ENCODE measurements at regions not wholly inside any gene's neighbourhood (a gene's known extent, or its start where the extent isn't known, plus 50 kb on each side); places are given as distances from the start of the nearest gene placed in this dataset.

DNA sequence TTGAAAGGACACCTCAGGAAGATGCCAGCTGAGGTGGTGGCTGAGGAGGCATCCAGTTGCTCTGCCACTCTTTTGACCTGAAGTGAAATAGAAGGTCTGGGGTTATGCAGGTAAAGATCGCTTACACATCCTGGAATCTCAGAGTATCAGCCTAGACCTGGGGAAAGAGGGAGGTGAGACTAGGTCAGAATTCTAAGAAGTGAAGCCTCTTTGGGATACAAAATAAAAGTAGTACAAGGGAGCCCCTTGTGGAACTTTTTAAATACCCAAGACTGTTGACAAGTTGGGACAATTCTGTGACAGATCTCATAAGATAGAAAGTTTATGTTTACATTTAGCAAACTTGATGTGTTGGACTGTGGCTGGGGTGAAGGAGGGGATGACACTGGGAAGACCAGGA, 263.1 kb downstream of the SPRY1 start:
- H3K36me3 Mint-ChIP-seq: no peaks in the 10 kb centered on the region
- no peaks in the 10 kb centered on the region for H3K4me1 Mint-ChIP-seq
- no peaks in the 10 kb centered on the region for H3K4me1 ChIP-seq (ENCODE audit: insufficient read depth, low read length)
- H3K4me3 ChIP-seq (ENCODE audit: low read length): no peak overlapping the region
- ChIA-PET POLR2A (no interaction called here), CTCF (interaction anchor here (1.7 kb wide), 1 partner anchor 95 kb away, joined by 7 read pairs; no protein-coding TSS in a partner anchor)
- H3K27me3 Mint-ChIP-seq: peaks cover 0 to 5% of the 10 kb centered on the region in 2 donors
- no peaks in the 10 kb centered on the region for H3K36me3 ChIP-seq (ENCODE audit: insufficient read depth, low read length)
- no peak overlapping the region for H3K27ac Mint-ChIP-seq
- H3K9me3 Mint-ChIP-seq: peaks cover 0 to 3% (median 3%) of the 10 kb centered on the region in 5 donors
- no peak overlapping the region for H3K27ac ChIP-seq (ENCODE audit: low read depth, low read length)
- no peaks in the 10 kb centered on the region for H3K27me3 ChIP-seq (ENCODE audit: insufficient read depth, low read length, poor library complexity, severe bottlenecking)
- H3K9me3 ChIP-seq (ENCODE audit: low read length): no peaks in the 10 kb centered on the region
- H3K4me3 Mint-ChIP-seq: no peak overlapping the region
- DNase-seq: peak in 1 of 5 donors; percentile 3

DNA sequence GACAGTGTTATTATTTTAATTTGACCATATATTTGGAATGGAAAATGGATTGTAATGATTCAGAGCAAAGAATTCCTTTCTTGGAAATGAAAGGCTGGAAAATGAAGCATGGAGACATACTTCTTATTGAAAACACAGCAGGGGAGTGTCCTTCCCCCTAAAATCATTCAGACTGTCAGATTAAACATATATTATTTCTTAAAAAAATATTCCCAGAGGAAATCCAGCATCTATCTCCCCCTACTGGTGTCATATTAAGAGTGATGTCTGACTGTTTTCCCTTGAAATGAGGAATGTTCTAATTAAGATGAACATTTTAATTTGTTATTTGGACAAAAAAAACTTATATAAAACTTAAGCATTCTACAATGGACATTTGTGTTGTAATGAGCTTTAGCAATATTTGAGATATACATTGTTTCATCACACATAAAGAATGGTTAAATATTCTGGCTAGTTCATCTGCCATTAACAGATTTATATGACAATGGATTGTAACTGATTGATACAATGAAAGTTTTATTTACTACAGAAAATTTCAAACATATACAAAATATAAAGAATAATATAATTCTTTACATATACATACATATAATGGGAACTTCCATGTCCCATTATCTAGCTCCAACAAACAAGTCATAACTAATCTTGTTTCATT, 264.6 kb downstream of the SPRY1 start:
- H3K9me3 ChIP-seq (ENCODE audit: low read length): no peaks in the 10 kb centered on the region
- Mint-ChIP-seq H3K27me3 (peaks cover 0 to 9% of the 10 kb centered on the region in 2 donors), H3K27ac (no peak overlapping the region), H3K4me3 (no peak overlapping the region), H3K4me1 (no peaks in the 10 kb centered on the region), H3K9me3 (peaks cover 0 to 3% (median 3%) of the 10 kb centered on the region in 5 donors), H3K36me3 (peaks cover 0 to 2% (median 0%) of the 10 kb centered on the region in 3 donors)
- H3K4me3 ChIP-seq (ENCODE audit: low read length): no peak overlapping the region
- H3K36me3 ChIP-seq (ENCODE audit: insufficient read depth, low read length): no peaks in the 10 kb centered on the region
- H3K27me3 ChIP-seq (ENCODE audit: insufficient read depth, low read length, poor library complexity, severe bottlenecking): no peaks in the 10 kb centered on the region
- no peak overlapping the region for H3K27ac ChIP-seq (ENCODE audit: low read depth, low read length)
- peak in 2 of 5 donors; percentile 6 to 14 for DNase-seq
- no peaks in the 10 kb centered on the region for H3K4me1 ChIP-seq (ENCODE audit: insufficient read depth, low read length)
- ChIA-PET CTCF (interaction anchor here (0.8 to 2.1 kb wide), 3 partner anchors 13 to 272 kb away, joined by 3 to 7 read pairs (median 7); no protein-coding TSS in a partner anchor), POLR2A (no interaction called here)

GRCh38 chr4:123662827-123663226, 266.2 kb downstream of the SPRY1 start:
- POLR2A ChIA-PET: no interaction called here
- Mint-ChIP-seq H3K4me3 (no peak overlapping the region), H3K9me3 (no peaks in the 10 kb centered on the region)

GRCh38 chr4:123666486-123666885, 269.9 kb downstream of the SPRY1 start:
- no peaks in the 10 kb centered on the region for H3K4me1 ChIP-seq (ENCODE audit: insufficient read depth, low read length)
- POLR2A ChIA-PET: no interaction called here
- peaks cover 0 to 11% of the 10 kb centered on the region in 2 donors for H3K27me3 Mint-ChIP-seq
- H3K36me3 ChIP-seq (ENCODE audit: insufficient read depth, low read length): no peaks in the 10 kb centered on the region
- CTCF ChIA-PET: no interaction called here
- no peaks in the 10 kb centered on the region for H3K27me3 ChIP-seq (ENCODE audit: insufficient read depth, low read length, poor library complexity, severe bottlenecking)
- H3K4me1 Mint-ChIP-seq: peaks cover under 1 to 1% (median 1%) of the 10 kb centered on the region in 3 donors
- H3K27ac ChIP-seq (ENCODE audit: low read depth, low read length): no peak overlapping the region
- H3K4me3 ChIP-seq (ENCODE audit: low read length): no peak overlapping the region
- no peak for DNase-seq
- H3K27ac Mint-ChIP-seq: no peak overlapping the region
- peaks cover 0 to 2% (median 0%) of the 10 kb centered on the region in 3 donors for H3K36me3 Mint-ChIP-seq
- no peak overlapping the region for H3K4me3 Mint-ChIP-seq
- no peaks in the 10 kb centered on the region for H3K9me3 ChIP-seq (ENCODE audit: low read length)
- H3K9me3 Mint-ChIP-seq: no peaks in the 10 kb centered on the region

More at GRCh38 chr4:123662827-123663226, 266.2 kb downstream of the SPRY1 start:
- Histone ChIP-seq H3K4me1 (ENCODE audit: insufficient read depth, low read length) (no peaks in the 10 kb centered on the region), H3K9me3 (ENCODE audit: low read length) (no peaks in the 10 kb centered on the region), H3K4me3 (ENCODE audit: low read length) (no peak overlapping the region), H3K27me3 (ENCODE audit: insufficient read depth, low read length, poor library complexity, severe bottlenecking) (no peaks in the 10 kb centered on the region), H3K27ac (ENCODE audit: low read depth, low read length) (no peak overlapping the region), H3K36me3 (ENCODE audit: insufficient read depth, low read length) (no peaks in the 10 kb centered on the region)
- Mint-ChIP-seq H3K36me3 (peaks cover 0 to 2% (median 0%) of the 10 kb centered on the region in 3 donors), H3K27ac (no peak overlapping the region), H3K27me3 (peaks cover 0 to 16% of the 10 kb centered on the region in 2 donors), H3K4me1 (no peaks in the 10 kb centered on the region)
- no peak for DNase-seq
- CTCF ChIA-PET: interaction anchor here (2.1 kb wide), 1 partner anchor 15 kb away, joined by 7 read pairs; no protein-coding TSS in a partner anchor

DNA sequence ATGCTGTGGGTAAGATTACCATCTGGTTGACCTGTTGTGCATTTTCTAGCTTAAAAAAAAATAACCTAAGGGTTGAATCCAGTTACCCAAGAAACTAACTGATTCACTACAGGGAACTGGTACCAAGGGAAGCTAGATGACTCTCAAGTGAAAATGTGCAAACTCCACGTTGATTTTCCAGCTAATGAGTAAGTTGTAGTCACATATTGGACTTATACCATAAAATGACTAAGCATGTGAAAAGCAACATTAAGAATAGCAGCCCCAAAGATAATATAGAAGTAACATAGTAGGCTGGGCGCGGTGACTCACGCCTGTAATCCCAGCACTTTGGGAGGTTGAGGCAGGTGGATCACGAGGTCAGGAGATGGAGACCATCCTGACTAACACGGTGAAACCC, 270.9 kb downstream of the SPRY1 start:
- Mint-ChIP-seq H3K27me3 (peaks cover 0 to 11% of the 10 kb centered on the region in 2 donors), H3K4me3 (no peak overlapping the region), H3K36me3 (peaks cover 0 to 2% (median 0%) of the 10 kb centered on the region in 3 donors), H3K9me3 (no peaks in the 10 kb centered on the region), H3K27ac (no peak overlapping the region), H3K4me1 (peaks cover 4 to 11% (median 7%) of the 10 kb centered on the region in 3 donors)
- Histone ChIP-seq H3K36me3 (ENCODE audit: insufficient read depth, low read length) (no peaks in the 10 kb centered on the region), H3K27ac (ENCODE audit: low read depth, low read length) (no peak overlapping the region), H3K9me3 (ENCODE audit: low read length) (no peaks in the 10 kb centered on the region), H3K4me3 (ENCODE audit: low read length) (no peak overlapping the region), H3K4me1 (ENCODE audit: insufficient read depth, low read length) (no peaks in the 10 kb centered on the region), H3K27me3 (ENCODE audit: insufficient read depth, low read length, poor library complexity, severe bottlenecking) (no peaks in the 10 kb centered on the region)
- POLR2A ChIA-PET: no interaction called here
- CTCF ChIA-PET: no interaction called here
- DNase-seq: no peak

GRCh38 chr4:123667991-123668390, 271.4 kb downstream of the SPRY1 start:
- Histone ChIP-seq H3K27ac (ENCODE audit: low read depth, low read length) (no peak overlapping the region), H3K36me3 (ENCODE audit: insufficient read depth, low read length) (no peaks in the 10 kb centered on the region), H3K27me3 (ENCODE audit: insufficient read depth, low read length, poor library complexity, severe bottlenecking) (no peaks in the 10 kb centered on the region), H3K9me3 (ENCODE audit: low read length) (no peaks in the 10 kb centered on the region), H3K4me1 (ENCODE audit: insufficient read depth, low read length) (no peaks in the 10 kb centered on the region), H3K4me3 (ENCODE audit: low read length) (no peak overlapping the region)
- ChIA-PET CTCF (no interaction called here), POLR2A (no interaction called here)
- H3K27ac Mint-ChIP-seq: no peak overlapping the region
- peaks cover 0 to 11% of the 10 kb centered on the region in 2 donors for H3K27me3 Mint-ChIP-seq
- peaks cover 4 to 12% (median 8%) of the 10 kb centered on the region in 3 donors for H3K4me1 Mint-ChIP-seq
- H3K9me3 Mint-ChIP-seq: no peaks in the 10 kb centered on the region
- H3K36me3 Mint-ChIP-seq: peaks cover 0 to 2% (median 0%) of the 10 kb centered on the region in 3 donors
- H3K4me3 Mint-ChIP-seq: no peak overlapping the region
- DNase-seq: no peak

- Mint-ChIP-seq H3K9me3 (no peaks in the 10 kb centered on the region), H3K27ac (peak overlapping the region in 1 of 8 donors; percentile 48), H3K27me3 (peaks cover 0 to 3% of the 10 kb centered on the region in 2 donors), H3K4me3 (peak overlapping the region in 2 of 7 donors; percentile 1 to 64), H3K36me3 (no peaks in the 10 kb centered on the region), H3K4me1 (peaks cover 4 to 16% (median 13%) of the 10 kb centered on the region in 3 donors)
- Histone ChIP-seq H3K27ac (ENCODE audit: low read depth, low read length) (no peak overlapping the region), H3K9me3 (ENCODE audit: low read length) (no peaks in the 10 kb centered on the region), H3K27me3 (ENCODE audit: insufficient read depth, low read length, poor library complexity, severe bottlenecking) (no peaks in the 10 kb centered on the region), H3K4me3 (ENCODE audit: low read length) (no peak overlapping the region), H3K36me3 (ENCODE audit: insufficient read depth, low read length) (no peaks in the 10 kb centered on the region), H3K4me1 (ENCODE audit: insufficient read depth, low read length) (no peaks in the 10 kb centered on the region)
- no peak for DNase-seq
- POLR2A ChIA-PET: interaction anchor here (0.6 kb wide), 1 partner anchor 469 kb away, joined by 4 read pairs; no protein-coding TSS in a partner anchor
- CTCF ChIA-PET: interaction anchor here (1.6 kb wide), 1 partner anchor 107 kb away, joined by 5 read pairs; no protein-coding TSS in a partner anchor
Observed at GRCh38 chr4:123671636-123672404, 275.2 kb downstream of the SPRY1 start.

- Mint-ChIP-seq H3K4me1 (peaks cover 4 to 16% (median 13%) of the 10 kb centered on the region in 3 donors), H3K9me3 (no peaks in the 10 kb centered on the region), H3K4me3 (no peak overlapping the region), H3K36me3 (no peaks in the 10 kb centered on the region), H3K27me3 (no peaks in the 10 kb centered on the region), H3K27ac (no peak overlapping the region)
- ChIA-PET CTCF (no interaction called here), POLR2A (no interaction called here)
- no peaks in the 10 kb centered on the region for H3K36me3 ChIP-seq (ENCODE audit: insufficient read depth, low read length)
- no peaks in the 10 kb centered on the region for H3K4me1 ChIP-seq (ENCODE audit: insufficient read depth, low read length)
- no peak overlapping the region for H3K27ac ChIP-seq (ENCODE audit: low read depth, low read length)
- no peaks in the 10 kb centered on the region for H3K9me3 ChIP-seq (ENCODE audit: low read length)
- H3K4me3 ChIP-seq (ENCODE audit: low read length): no peak overlapping the region
- DNase-seq: no peak
- no peaks in the 10 kb centered on the region for H3K27me3 ChIP-seq (ENCODE audit: insufficient read depth, low read length, poor library complexity, severe bottlenecking)
Observed at GRCh38 chr4:123672987-123673386, 276.4 kb downstream of the SPRY1 start.
